ENCODE measurements at regions not wholly inside any gene's neighbourhood (a gene's known extent, or its start where the extent isn't known, plus 50 kb on each side); places are given as distances from the start of the nearest gene placed in this dataset.
"Not testable (repeated sequence)": the region's sequence is repeated elsewhere in the genome, so short reads cannot be mapped to it uniquely, and the experiment has no call there.

GRCh38 chr7:76140259-76140658 lies 61.4 kb upstream of the SRRM3 start:
- not testable (repeated sequence) for TF ChIP-seq CTCF (optimal IDR thresholded peaks at IDR 0.05 in 1 of 3, IDR thresholded peaks at IDR 0.05 in 1 of 3, conservative IDR thresholded peaks at IDR 0.05 in 1 of 3; ENCODE audit: extremely low read depth in 1 of 3, insufficient read depth in 2 of 3, low read length in 3 of 3); EZH2 (IDR thresholded peaks at IDR 0.05; ENCODE audit: low read length)
